ENCODE measurements at regions not wholly inside any gene's neighbourhood (a gene's known extent, or its start where the extent isn't known, plus 50 kb on each side); places are given as distances from the start of the nearest gene placed in this dataset.

DNA sequence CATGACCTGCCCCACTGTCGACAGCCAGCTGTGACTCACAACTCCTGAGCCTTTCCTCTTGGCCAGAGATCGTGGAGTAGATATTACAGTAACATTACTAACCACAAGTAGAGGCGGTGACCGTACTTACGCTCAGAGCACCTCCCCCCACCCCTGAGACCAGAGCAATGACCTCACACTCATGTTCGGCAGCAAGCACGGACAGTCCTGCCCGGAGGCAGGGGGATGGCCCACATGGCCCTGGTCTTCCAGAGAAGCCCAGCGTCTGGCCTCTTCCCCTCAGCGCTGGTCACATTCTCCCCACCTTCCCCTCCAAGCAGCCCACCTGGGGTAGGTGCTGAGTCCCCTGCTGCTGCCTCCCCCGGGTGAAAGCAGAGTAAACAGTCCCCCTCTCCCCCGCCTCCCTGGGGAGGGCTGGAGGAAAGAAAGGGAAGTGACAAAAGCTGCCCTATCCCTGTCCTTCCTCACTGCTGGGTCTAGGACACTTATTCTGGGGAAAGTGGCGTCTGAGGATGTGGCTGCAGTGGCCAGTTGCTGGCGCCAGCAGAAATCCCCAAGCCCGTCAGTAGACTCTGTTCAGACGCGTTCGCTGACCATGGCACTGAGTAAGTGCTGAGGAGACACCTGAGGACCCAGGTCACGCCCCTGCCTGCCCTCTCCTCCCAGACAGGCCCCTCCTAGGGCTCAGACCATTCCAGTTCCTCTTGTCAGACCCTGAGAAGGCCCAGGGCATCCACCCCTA, 68.5 kb downstream of the MRPL14 start (continued):
- TF ChIP-seq ZNF441 (CRISPR knock-in tag; IDR thresholded peaks at IDR 0.05; ENCODE audit: borderline replicate concordance) (peak; percentile 63; the same call in 1 of the 2 replicates), DPF2 (CRISPR knock-in tag; IDR thresholded peaks at IDR 0.05; ENCODE audit: borderline replicate concordance, low read depth) (no peak), PAWR (CRISPR knock-in tag; IDR thresholded peaks at IDR 0.05; ENCODE audit: borderline replicate concordance) (no peak), ZNF337 (CRISPR knock-in tag; IDR thresholded peaks at IDR 0.05; ENCODE audit: borderline replicate concordance, low read depth) (no peak), ZNF546 (CRISPR knock-in tag; conservative IDR thresholded peaks at IDR 0.05) (no peak), ZNF138 (CRISPR knock-in tag; IDR thresholded peaks at IDR 0.05; ENCODE audit: low read depth) (no peak), CBX5 (CRISPR knock-in tag; IDR thresholded peaks at IDR 0.05; ENCODE audit: borderline replicate concordance) (no peak; the same call in 1 of the 2 replicates), DR1 (CRISPR knock-in tag; IDR thresholded peaks at IDR 0.05) (no peak), GATA4 (IDR thresholded peaks at IDR 0.05; ENCODE audit: borderline replicate concordance, low read depth) (no peak)
- TF ChIP-seq, protein P1, sequence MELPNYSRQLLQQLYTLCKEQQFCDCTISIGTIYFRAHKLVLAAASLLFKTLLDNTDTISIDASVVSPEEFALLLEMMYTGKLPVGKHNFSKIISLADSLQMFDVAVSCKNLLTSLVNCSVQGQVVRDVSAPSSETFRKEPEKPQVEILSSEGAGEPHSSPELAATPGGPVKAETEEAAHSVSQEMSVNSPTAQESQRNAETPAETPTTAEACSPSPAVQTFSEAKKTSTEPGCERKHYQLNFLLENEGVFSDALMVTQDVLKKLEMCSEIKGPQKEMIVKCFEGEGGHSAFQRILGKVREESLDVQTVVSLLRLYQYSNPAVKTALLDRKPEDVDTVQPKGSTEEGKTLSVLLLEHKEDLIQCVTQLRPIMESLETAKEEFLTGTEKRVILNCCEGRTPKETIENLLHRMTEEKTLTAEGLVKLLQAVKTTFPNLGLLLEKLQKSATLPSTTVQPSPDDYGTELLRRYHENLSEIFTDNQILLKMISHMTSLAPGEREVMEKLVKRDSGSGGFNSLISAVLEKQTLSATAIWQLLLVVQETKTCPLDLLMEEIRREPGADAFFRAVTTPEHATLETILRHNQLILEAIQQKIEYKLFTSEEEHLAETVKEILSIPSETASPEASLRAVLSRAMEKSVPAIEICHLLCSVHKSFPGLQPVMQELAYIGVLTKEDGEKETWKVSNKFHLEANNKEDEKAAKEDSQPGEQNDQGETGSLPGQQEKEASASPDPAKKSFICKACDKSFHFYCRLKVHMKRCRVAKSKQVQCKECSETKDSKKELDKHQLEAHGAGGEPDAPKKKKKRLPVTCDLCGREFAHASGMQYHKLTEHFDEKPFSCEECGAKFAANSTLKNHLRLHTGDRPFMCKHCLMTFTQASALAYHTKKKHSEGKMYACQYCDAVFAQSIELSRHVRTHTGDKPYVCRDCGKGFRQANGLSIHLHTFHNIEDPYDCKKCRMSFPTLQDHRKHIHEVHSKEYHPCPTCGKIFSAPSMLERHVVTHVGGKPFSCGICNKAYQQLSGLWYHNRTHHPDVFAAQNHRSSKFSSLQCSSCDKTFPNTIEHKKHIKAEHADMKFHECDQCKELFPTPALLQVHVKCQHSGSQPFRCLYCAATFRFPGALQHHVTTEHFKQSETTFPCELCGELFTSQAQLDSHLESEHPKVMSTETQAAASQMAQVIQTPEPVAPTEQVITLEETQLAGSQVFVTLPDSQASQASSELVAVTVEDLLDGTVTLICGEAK (IDR thresholded peaks at IDR 0.05): no peak
- TF ChIP-seq, protein P1 (CRISPR knock-in tag; IDR thresholded peaks at IDR 0.05): no peak
- TF ChIP-seq, protein P2, sequence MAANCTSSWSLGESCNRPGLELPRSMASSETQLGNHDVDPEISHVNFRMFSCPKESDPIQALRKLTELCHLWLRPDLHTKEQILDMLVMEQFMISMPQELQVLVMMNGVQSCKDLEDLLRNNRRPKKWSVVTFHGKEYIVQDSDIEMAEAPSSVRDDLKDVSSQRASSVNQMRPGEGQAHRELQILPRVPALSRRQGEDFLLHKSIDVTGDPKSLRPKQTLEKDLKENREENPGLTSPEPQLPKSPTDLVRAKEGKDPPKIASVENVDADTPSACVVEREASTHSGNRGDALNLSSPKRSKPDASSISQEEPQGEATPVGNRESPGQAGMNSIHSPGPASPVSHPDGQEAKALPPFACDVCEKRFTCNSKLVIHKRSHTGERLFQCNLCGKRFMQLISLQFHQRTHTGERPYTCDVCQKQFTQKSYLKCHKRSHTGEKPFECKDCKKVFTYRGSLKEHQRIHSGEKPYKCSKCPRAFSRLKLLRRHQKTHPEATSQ (CRISPR knock-in tag; IDR thresholded peaks at IDR 0.05; ENCODE audit: borderline replicate concordance): no peak
- TF ChIP-seq, protein P3, sequence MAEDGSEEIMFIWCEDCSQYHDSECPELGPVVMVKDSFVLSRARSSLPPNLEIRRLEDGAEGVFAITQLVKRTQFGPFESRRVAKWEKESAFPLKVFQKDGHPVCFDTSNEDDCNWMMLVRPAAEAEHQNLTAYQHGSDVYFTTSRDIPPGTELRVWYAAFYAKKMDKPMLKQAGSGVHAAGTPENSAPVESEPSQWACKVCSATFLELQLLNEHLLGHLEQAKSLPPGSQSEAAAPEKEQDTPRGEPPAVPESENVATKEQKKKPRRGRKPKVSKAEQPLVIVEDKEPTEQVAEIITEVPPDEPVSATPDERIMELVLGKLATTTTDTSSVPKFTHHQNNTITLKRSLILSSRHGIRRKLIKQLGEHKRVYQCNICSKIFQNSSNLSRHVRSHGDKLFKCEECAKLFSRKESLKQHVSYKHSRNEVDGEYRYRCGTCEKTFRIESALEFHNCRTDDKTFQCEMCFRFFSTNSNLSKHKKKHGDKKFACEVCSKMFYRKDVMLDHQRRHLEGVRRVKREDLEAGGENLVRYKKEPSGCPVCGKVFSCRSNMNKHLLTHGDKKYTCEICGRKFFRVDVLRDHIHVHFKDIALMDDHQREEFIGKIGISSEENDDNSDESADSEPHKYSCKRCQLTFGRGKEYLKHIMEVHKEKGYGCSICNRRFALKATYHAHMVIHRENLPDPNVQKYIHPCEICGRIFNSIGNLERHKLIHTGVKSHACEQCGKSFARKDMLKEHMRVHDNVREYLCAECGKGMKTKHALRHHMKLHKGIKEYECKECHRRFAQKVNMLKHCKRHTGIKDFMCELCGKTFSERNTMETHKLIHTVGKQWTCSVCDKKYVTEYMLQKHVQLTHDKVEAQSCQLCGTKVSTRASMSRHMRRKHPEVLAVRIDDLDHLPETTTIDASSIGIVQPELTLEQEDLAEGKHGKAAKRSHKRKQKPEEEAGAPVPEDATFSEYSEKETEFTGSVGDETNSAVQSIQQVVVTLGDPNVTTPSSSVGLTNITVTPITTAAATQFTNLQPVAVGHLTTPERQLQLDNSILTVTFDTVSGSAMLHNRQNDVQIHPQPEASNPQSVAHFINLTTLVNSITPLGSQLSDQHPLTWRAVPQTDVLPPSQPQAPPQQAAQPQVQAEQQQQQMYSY (CRISPR knock-in tag; IDR thresholded peaks at IDR 0.05): no peak
- TF ChIP-seq, protein P4, sequence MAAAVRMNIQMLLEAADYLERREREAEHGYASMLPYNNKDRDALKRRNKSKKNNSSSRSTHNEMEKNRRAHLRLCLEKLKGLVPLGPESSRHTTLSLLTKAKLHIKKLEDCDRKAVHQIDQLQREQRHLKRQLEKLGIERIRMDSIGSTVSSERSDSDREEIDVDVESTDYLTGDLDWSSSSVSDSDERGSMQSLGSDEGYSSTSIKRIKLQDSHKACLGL (CRISPR knock-in tag; IDR thresholded peaks at IDR 0.05): peak; percentile 64; the same call in 1 of the 2 replicates
